ENCODE measurements at regions not wholly inside any gene's neighbourhood (a gene's known extent, or its start where the extent isn't known, plus 50 kb on each side); places are given as distances from the start of the nearest gene placed in this dataset.
A peak's percentile ranks its signal among the peaks of the same experiment; 100 is the strongest.

DNA sequence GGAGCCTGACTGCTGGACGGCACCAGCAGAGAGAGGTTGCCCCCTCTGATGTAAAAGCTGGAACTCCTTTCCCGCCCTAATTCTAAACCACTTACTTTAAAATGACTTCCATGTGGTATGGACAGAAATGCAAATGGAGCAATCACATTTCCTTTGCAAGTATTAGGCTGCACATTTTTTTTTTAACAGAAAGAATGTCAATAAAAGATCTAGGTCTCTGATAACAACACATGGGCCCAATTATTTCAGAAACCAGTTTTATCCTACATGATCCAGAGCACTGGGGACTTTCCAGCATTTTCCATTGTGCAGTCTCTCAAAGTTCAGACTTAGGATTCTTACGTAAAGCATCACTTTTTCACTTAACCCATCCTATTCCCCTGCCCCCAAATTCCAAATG is 203.7 kb downstream of the NXNL2 start:
- H3K79me2 ChIP-seq (ENCODE audit: insufficient read depth): no peaks in the 10 kb centered on the region
- 37% methylated on average over 3 of the region's 3 CpGs for WGBS (ENCODE audit: low lambda C conversion rate)
- CTCF ChIA-PET: interaction anchor here (0.6 to 1.9 kb wide), 5 partner anchors 9 to 258 kb away, joined by 3 to 10 read pairs (median 4); no protein-coding TSS in a partner anchor
- DNase-seq: peak; percentile 56
- peak overlapping the region; percentile 33 to 97; a peak in 3 of 4 replicates for H3K27ac ChIP-seq (ENCODE audit: low read depth in 2 of 2, low read length in 1 of 2)
- POLR2A ChIA-PET: interaction anchor here (0.6 to 1.5 kb wide), 4 partner anchors 75 to 662 kb away, joined by 3 to 4 read pairs (median 4); no protein-coding TSS in a partner anchor
- H3K4me2 ChIP-seq: no peak overlapping the region; the same call in 1 of the 2 replicates
- no peak overlapping the region for H3K9ac ChIP-seq
- no peaks in the 10 kb centered on the region for H3K36me3 ChIP-seq (replicated peaks in 1 of 2; ENCODE audit: control insufficient read depth in 1 of 2, insufficient read depth in 2 of 2, low read length in 1 of 2)
- no peaks in the 10 kb centered on the region for H3K9me2 ChIP-seq
- no peaks in the 10 kb centered on the region for H3K27me3 ChIP-seq (ENCODE audit: insufficient read depth)
- H4K20me1 ChIP-seq (ENCODE audit: insufficient read depth): no peaks in the 10 kb centered on the region
- no peak overlapping the region for H3K4me3 ChIP-seq (ENCODE audit: low read depth in 2 of 2, low read length in 1 of 2)
- H3K9me3 ChIP-seq: no peaks in the 10 kb centered on the region
- peaks cover 4% of the 10 kb centered on the region for H3F3A ChIP-seq (replicated peaks; ENCODE audit: insufficient read depth)
- H3K4me1 ChIP-seq (ENCODE audit: control insufficient read depth in 1 of 2, insufficient read depth in 2 of 2, low read depth in 1 of 2, low read length in 1 of 2): peaks cover 29 to 45% of the 10 kb centered on the region in 2 experiments
- H2AFZ ChIP-seq (ENCODE audit: low read depth): no peak overlapping the region
- TF ChIP-seq FOXJ3 (CRISPR knock-in tag; IDR thresholded peaks at IDR 0.05) (no peak), EZH2phosphoT487 (IDR thresholded peaks at IDR 0.05; ENCODE audit: borderline replicate concordance, low read depth) (no peak), SIN3A (IDR thresholded peaks at IDR 0.05; ENCODE audit: borderline replicate concordance, low read depth, low read length) (no peak), SMC3 (IDR thresholded peaks at IDR 0.05; ENCODE audit: low read depth, low read length) (no peak), EP300 (IDR thresholded peaks at IDR 0.05; ENCODE audit: borderline replicate concordance in 1 of 2, low read depth in 1 of 2, low read length in 1 of 2) (peak; percentile 72 to 76), FOSL2 (IDR thresholded peaks at IDR 0.05; ENCODE audit: borderline replicate concordance, low read depth) (no peak), CHD2 (IDR thresholded peaks at IDR 0.05; ENCODE audit: low read length, partially characterized antibody) (peak; percentile 17), ELF1 (IDR thresholded peaks at IDR 0.05) (no peak), RFX5 (IDR thresholded peaks at IDR 0.05; ENCODE audit: low read length) (no peak), RXRA (IDR thresholded peaks at IDR 0.05; ENCODE audit: borderline replicate concordance, low read depth) (no peak; the same call in 1 of the 2 replicates), NRF1 (IDR thresholded peaks at IDR 0.05; ENCODE audit: low read depth, low read length) (no peak), POLR2AphosphoS5 (IDR thresholded peaks at IDR 0.05; ENCODE audit: low read depth, low read length) (peak; percentile 54; the same call in 1 of the 2 replicates), JUND (IDR thresholded peaks at IDR 0.05) (no peak), MEF2A (IDR thresholded peaks at IDR 0.05; ENCODE audit: borderline replicate concordance, low read depth) (no peak), RAD21 (IDR thresholded peaks at IDR 0.05; ENCODE audit: low read length) (peak; percentile 18; the same call in 1 of the 2 replicates), GATA2 (CRISPR knock-in tag; IDR thresholded peaks at IDR 0.05) (no peak), TAF1 (IDR thresholded peaks at IDR 0.05; ENCODE audit: borderline replicate concordance, low read depth, low read length) (no peak), RCOR1 (IDR thresholded peaks at IDR 0.05; ENCODE audit: low read length) (peak; percentile 79), TEAD4 (IDR thresholded peaks at IDR 0.05; ENCODE audit: borderline replicate concordance, insufficient read depth) (peak; percentile 63; the same call in 1 of the 2 replicates), FOXM1 (IDR thresholded peaks at IDR 0.05; ENCODE audit: low read depth) (no peak), GABPA (IDR thresholded peaks at IDR 0.05; ENCODE audit: low read depth) (no peak), YY1 (IDR thresholded peaks at IDR 0.05; ENCODE audit: low read depth) (no peak), TCF12 (IDR thresholded peaks at IDR 0.05) (peak; percentile 96)
- TF ChIP-seq, protein P1, sequence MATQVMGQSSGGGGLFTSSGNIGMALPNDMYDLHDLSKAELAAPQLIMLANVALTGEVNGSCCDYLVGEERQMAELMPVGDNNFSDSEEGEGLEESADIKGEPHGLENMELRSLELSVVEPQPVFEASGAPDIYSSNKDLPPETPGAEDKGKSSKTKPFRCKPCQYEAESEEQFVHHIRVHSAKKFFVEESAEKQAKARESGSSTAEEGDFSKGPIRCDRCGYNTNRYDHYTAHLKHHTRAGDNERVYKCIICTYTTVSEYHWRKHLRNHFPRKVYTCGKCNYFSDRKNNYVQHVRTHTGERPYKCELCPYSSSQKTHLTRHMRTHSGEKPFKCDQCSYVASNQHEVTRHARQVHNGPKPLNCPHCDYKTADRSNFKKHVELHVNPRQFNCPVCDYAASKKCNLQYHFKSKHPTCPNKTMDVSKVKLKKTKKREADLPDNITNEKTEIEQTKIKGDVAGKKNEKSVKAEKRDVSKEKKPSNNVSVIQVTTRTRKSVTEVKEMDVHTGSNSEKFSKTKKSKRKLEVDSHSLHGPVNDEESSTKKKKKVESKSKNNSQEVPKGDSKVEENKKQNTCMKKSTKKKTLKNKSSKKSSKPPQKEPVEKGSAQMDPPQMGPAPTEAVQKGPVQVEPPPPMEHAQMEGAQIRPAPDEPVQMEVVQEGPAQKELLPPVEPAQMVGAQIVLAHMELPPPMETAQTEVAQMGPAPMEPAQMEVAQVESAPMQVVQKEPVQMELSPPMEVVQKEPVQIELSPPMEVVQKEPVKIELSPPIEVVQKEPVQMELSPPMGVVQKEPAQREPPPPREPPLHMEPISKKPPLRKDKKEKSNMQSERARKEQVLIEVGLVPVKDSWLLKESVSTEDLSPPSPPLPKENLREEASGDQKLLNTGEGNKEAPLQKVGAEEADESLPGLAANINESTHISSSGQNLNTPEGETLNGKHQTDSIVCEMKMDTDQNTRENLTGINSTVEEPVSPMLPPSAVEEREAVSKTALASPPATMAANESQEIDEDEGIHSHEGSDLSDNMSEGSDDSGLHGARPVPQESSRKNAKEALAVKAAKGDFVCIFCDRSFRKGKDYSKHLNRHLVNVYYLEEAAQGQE (IDR thresholded peaks at IDR 0.05; ENCODE audit: low read depth, low read length): no peak
- TF ChIP-seq, protein P2, sequence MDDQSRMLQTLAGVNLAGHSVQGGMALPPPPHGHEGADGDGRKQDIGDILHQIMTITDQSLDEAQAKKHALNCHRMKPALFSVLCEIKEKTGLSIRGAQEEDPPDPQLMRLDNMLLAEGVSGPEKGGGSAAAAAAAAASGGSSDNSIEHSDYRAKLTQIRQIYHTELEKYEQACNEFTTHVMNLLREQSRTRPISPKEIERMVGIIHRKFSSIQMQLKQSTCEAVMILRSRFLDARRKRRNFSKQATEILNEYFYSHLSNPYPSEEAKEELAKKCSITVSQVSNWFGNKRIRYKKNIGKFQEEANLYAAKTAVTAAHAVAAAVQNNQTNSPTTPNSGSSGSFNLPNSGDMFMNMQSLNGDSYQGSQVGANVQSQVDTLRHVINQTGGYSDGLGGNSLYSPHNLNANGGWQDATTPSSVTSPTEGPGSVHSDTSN (IDR thresholded peaks at IDR 0.05): no peak; the same call in 1 of the 2 replicates
- TF ChIP-seq, protein P3, sequence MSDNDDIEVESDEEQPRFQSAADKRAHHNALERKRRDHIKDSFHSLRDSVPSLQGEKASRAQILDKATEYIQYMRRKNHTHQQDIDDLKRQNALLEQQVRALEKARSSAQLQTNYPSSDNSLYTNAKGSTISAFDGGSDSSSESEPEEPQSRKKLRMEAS (IDR thresholded peaks at IDR 0.05; ENCODE audit: low read depth): no peak
- TF ChIP-seq, protein P4, sequence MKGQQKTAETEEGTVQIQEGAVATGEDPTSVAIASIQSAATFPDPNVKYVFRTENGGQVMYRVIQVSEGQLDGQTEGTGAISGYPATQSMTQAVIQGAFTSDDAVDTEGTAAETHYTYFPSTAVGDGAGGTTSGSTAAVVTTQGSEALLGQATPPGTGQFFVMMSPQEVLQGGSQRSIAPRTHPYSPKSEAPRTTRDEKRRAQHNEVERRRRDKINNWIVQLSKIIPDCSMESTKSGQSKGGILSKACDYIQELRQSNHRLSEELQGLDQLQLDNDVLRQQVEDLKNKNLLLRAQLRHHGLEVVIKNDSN (IDR thresholded peaks at IDR 0.05; ENCODE audit: borderline replicate concordance, low read depth): no peak
- TF ChIP-seq, protein P5, sequence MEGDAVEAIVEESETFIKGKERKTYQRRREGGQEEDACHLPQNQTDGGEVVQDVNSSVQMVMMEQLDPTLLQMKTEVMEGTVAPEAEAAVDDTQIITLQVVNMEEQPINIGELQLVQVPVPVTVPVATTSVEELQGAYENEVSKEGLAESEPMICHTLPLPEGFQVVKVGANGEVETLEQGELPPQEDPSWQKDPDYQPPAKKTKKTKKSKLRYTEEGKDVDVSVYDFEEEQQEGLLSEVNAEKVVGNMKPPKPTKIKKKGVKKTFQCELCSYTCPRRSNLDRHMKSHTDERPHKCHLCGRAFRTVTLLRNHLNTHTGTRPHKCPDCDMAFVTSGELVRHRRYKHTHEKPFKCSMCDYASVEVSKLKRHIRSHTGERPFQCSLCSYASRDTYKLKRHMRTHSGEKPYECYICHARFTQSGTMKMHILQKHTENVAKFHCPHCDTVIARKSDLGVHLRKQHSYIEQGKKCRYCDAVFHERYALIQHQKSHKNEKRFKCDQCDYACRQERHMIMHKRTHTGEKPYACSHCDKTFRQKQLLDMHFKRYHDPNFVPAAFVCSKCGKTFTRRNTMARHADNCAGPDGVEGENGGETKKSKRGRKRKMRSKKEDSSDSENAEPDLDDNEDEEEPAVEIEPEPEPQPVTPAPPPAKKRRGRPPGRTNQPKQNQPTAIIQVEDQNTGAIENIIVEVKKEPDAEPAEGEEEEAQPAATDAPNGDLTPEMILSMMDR (IDR thresholded peaks at IDR 0.05): no peak
